DMS114 treated with DMSO at 0.1 percent for 48 hours (cell line): ENCODE measurements at regions not wholly inside any gene's neighbourhood (a gene's known extent, or its start where the extent isn't known, plus 50 kb on each side); places are given as distances from the start of the nearest gene placed in this dataset.
"Not testable (repeated sequence)": the region's sequence is repeated elsewhere in the genome, so short reads cannot be mapped to it uniquely, and the experiment has no call there.

Source experiments
- DNase-seq: peaks from one replicate; lab custom pipeline; 2025; ENCODE audit not compliant: unreplicated experiment; lab: John Stamatoyannopoulos, UW

DNA sequence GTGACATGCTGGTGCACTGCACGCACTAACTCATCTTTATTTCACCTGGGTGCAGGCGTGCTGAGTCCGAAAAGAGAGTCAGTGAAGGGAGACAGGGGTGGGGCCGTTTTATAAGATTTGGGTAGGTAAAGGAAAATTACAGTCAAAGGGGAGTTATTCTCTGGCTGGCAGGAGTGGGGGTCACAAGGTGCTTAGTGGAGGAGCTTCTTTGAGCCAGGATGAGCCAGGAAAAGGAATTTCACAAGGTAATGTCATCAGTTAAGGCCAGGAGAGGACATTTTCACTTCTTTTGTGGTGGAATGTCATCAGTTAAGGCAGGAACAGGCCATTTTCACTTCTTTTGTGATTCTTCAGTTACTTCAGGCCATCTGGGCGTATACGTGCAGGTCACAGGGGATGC is 1734.9 kb downstream of the SLITRK5 start:
- DNase-seq, result not testable (repeated sequence)

DNA sequence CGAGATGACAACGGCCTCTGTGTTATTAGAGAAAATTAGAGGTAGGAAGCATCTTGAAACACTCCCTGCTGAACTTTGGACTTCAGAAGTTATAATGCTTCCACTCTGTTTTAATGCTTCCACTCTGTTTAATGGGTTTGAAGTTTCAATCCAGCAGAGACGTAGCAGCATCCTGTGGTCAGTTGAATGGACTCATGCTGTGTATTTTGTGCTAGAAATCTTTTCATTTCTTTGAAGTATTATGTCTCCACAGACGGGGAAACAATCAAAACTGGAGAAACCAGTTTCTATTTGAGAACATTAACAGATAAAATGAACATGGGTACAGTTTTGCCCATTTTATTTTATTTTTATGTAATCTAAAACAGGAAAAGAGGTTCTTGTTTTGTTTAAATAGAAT is 1736.2 kb downstream of the SLITRK5 start:
- no peak for DNase-seq

DNA sequence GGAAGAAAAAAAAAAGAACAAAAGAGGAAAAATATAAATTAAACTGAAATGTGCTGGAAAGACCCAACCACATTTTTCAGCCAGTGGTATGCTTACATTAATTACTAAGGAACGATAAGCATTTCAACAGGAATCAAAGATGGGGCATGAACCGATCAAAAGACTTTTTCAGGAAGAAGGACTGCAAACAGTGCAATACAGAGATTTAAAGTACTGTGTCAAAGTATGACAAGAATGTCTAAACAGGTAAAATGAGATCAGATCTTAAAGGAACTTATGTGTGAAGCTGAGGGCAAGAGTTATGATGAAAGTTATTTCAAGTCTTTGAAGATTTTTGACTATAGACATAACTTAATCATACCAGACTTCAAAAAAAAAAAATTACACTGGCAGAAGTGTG is 1761.8 kb downstream of the SLITRK5 start:
- no peak for DNase-seq

DNA sequence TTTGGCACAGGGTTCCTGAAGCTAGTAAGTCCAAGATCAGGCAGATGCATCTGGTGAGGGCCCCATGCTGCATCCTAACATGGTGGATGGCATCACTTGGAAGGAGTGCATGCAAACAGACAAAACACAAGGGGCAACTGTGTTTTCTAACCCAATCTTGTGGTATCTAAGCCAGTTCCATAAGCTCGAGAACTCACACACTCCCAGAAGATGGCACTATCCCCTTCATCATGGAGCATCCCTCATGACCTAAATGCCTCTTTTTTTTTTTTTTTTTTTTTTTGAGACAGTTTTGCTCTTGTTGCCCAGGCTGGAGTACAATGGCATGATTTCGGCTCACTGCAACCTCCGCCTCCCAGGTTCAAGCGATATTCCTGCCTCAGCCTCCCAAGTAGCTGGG is 1763.5 kb downstream of the SLITRK5 start:
- DNase-seq, result not testable (repeated sequence)

DNA sequence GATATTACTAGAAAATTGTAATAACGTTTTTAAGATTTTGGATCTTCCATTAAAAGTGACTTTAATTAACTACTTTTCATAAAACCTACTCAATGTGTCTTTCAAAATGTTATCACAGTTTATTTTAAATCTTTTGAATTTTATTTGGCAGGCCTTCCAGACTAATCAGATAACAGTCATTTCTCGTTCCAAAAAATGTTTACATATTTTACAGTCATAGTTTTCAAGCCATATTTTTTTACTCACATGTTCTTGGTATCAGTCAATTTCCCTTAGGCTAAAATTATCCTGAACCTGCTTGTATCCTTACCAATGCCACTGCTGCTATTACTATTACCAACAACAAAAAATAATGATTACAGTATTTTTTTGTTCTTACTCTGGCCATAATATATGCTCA is 1783.5 kb downstream of the SLITRK5 start:
- DNase-seq, result no peak

DNA sequence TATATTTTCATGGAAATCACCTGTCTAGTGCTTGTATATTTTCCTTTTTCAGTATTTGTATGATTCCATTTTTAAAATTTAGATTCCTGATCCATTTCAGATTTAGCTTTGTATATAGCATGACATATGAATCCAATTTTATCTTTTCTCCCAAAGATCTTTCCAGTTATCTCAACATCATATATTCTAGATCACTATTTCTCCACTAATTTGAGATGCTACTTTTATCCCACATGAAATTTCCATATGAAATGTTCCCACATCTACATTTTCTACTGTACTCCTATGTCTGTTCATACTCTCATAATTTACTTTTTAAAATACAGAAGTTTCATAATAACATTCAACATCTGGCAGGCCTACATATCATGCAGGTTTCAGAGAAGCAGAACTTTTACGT is 1784.1 kb downstream of the SLITRK5 start:
- no peak for DNase-seq

DNA sequence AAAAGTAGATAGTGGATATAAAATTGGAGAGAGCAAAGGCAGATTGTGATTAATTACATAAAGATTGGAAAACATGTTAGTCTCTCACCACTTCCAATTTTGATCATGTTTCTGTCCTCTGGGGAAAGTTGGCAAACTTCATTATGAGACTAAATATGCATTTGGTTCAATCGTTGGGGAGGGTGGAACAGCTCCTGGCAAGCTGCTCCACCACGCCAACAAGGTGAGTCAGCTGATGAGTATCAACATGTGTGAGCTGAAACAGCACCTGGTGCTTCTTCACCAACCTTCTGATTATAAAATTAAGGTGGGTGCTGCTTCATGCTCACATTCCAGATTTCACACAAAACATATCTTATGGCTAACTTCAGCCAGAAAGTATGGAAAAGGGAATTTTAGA is 1784.6 kb downstream of the SLITRK5 start:
- no peak for DNase-seq

DNA sequence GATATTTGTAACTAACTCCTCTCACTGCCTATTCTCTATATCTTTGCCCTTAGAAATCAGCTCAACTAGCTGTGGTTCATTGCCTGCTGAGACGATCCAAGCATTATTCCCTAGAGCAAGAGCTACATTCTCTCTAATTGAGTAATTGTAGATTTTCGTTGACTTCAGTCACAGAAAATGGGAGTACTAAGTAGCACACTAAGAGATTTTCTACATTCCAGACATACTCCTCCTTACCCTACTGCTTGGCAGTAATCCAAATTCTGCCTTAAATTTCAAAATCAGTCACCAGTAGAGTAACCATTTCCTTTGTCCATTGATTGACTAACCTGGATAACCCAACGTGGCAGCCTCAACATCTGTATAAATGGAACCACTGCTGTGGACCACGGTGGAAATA is 1786.8 kb downstream of the SLITRK5 start:
- DNase-seq, result no peak

DNA sequence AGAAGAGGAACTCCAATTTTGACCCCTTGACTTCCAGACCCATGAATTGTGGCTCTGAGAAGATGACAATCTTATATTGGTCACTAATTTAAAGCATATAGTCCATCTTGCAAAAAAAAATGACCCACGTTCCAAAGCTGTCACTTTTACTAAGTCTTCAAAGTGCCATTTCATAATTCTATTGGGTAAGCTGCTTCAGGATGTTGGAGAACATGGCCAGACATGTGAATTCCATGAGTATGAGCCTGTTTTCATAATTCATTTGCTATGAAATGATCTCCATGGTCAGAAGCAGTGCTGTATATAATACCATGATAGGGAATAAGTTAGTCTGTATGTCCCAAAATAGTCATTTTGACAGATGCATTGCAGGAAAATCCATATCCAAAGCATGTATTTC is 1787.3 kb downstream of the SLITRK5 start:
- no peak for DNase-seq

DNA sequence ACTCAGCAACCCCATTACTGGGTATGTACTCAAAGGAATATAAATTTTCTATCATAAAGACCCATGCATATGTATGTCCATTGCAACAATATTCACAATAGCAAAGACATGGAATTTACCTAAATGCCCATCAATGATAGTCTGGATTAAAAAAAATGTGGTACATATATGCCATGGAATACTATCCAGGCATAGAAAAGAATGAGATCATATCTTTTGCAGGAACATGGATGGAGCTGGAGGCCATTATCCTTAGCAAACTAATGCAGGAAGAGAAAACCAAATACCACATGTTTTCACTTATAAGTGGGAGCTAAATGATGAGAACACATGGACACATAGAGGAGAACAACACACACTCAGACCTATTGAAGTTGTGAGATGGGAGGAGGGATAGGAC is 1789.7 kb downstream of the SLITRK5 start:
- DNase-seq, result not testable (repeated sequence)

DNA sequence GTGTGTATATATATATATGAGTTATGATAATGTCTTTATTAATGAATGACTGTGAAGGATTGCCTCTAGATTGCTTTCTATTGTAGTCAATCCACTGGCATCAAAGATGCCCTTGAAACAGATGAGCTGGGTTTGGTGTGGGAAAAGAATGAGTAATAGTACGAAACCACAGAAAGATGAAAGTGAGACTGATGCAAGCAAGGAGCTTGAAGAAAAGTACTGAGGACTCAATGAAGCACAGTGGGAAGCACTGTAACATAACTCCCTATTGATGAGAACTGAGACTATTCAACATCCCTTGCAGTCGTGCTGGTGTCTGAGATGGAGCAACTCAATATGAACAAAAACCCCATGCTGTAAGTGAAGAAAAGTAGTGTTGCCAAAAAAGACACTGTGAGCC is 1794.2 kb downstream of the SLITRK5 start:
- DNase-seq, result no peak

DNA sequence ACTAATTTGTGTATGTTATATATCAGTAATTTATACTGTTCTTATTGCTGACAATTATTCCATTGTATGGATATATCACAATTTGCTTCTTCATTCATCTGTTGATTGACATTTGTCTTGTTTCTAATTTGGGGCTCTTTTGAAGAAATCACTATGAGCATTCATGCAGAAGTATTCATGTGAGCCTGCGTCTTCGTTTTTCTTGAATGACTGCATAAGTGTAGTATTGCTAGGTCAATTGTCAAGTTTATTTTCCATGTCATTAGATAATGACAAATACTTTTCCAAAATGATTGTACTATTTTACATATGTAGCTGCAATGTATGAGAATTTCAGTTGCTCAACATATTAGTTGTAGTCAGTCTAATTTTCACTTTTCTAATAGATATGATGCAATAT is 1796.9 kb downstream of the SLITRK5 start:
- DNase-seq, result no peak

DNA sequence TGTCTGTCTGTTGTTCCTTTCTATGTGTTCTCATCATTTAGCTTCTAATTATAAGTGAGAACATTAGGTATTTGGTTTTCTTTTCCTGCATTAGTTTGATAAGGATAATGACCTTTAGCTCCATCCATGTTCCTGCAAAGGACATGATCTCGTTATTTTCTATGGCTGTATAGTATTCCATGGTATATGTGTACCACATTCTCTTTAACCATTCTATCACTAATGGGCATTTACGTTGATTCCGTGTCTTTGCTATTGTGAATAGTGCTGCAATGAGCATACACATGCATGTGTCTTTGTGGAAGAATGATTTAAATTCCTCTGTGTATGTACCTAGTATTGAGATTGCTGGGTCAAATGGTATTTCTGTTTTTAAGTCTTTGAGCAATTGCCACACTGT is 1799.7 kb downstream of the SLITRK5 start:
- no peak for DNase-seq

DNA sequence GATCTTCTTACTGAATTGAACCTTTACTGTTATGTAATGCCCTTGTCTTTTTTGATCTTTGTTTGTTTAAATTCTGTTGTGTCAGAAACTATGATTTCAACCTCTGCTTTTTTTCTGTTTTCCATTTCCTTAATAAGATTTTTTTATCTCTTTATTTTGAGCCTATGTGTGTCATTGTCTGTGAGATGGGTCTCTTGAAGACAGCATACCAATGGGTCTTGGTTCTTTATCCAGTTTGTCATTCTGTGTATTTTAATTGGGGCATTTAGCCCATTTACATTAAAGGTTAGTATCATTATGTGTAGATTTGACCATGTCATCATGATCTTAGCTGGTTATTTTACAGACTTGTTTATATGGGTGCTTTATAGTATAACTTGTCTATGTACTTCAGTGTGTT is 1803.3 kb downstream of the SLITRK5 start:
- no peak for DNase-seq

DNA sequence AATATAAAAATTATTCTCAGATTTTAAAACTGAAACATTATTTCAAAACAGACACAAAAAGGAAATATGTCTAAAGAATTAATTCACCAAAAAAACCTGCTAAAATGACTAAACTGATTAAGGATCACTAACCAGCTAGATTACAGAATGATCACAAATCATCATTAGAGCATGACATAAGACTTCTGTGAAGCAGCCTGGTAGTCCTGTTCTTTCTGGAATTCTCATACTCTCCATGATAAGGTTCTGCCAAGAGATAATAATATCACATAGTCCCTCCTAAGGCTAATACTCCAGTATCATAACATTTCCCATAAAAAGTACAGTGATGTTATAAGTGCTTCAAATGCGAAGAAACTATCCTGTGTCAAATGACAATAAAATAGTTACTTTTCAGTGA is 1814.9 kb downstream of the SLITRK5 start:
- DNase-seq, result no peak

DNA sequence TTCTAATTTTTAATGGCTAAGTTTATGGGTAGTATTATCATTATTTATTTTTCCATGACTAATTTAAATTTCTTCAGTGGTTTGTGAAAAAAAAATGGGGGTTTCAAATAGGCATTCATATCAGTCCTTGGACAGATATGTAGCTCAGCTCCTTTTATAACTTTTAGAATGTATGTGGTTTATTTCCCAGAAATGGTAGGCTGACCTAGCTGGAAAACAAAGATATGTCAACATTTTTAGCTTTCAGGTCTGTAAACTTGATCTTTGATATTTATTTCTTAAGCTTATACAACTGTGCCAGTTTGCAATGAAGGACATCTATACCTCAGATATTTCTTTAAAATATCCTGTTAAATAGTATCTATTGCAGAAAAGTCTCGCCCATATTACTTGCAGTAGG is 1815.5 kb downstream of the SLITRK5 start:
- no peak for DNase-seq

DNA sequence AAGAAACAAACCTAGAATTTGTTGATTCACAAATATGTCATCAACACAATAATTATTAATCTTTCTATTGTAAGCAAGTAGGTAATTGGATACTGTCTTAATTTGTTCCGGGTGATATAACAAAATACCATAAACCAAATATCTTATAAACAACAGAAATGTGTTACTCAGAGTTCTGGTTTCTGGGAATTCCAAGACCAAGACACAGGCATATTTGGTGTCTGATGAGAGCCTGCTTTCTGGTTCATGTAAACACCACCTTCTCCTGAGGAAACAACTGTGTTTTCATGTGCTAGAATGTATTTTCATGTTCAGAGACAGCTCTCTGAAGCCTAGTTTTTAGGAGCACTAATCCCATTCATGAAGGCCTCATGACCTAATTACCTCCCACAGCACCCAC is 1819.5 kb downstream of the SLITRK5 start:
- no peak for DNase-seq

DNA sequence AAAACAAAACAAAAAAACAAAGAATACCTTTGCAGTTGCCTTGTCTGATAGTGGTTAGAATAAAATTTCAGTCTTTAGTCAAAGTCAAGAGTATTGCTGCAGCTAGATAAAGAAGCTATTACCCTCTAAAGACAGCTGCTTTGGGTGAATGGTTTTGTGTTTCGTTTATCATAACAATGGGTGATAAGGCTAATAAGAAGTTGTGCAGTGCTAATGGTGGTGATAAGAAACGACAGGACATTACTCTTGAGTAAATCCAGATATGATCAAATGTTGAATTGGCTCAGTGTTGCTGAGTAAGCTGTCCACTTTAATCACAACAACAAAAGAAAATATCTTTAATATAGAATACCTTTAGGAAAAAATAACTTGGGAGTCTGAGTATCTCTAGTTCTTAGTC is 1825.3 kb downstream of the SLITRK5 start:
- DNase-seq, result no peak

DNA sequence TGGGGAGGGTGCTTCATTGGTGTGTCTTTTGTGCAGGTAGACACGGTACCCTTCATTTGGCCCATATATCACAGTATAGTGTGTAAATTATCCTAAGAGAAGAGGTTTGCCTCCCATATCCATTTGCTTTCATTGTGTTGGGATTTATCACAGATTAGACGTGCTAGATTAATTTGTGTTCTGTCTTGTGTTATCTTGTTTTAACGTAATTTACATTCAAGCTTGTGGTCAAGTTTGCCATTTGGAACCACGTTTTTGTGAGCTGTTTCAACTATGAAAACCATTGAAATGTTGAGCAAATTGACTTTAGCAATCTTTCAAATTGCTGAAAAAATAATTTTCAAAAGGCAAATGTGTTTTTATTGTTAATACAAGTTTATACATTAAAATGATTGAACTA is 1826.5 kb downstream of the SLITRK5 start:
- DNase-seq, result no peak

DNA sequence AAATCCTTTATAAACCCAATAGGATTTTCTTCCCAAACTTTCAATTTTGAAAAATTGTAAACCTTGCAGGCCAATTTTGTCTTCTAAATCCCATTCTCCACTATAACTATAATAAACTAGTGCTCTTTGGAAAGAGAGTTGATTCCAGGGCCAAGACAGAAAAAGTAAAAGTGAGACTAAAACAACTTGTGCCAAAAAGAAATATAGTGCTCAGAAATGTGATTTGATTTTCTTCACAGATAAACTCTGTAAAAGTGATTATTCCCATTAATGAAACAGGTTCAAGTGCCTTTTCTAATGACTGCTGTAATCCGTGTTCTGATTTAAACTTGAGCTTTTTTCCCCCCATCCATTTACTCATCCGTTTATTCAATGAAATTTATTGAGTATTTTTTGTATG is 1831.1 kb downstream of the SLITRK5 start:
- no peak for DNase-seq

DNA sequence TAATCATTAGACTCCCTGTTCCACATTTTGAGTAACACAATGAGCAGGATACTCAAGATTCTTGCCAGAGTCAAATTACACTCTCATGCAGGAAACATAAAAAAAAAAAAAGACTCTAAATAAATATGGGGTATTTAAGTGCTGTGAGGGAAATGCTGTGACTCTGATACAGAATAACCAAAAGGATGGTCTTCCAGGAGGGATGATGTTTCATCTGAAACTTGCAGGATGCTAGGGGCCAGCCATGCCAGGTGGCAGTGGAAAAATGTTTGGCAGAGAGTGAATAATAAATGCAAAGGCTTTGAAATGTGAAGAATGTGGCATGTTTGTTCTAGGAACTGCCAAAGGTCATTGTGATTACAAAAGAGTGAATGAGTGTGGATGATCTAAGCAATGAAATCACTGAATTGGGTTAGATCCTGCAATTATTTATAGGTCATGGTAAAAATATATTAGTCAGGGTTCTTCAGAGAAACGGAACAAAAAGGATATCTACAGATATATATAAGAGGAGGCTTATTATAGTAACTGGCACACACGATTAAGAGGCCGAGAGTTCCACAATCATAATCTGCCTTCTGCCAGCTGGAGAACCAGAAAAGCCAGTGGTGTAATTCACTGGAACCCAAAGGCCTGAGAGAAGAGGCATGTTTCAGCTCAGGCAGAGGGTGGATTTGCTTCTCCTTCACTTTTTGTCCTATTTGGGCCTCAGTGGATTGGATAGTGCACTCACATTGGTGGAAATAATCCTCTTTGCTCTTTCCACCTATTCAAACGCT is 1832.8 kb upstream of the MIR17HG start:
- no peak for DNase-seq

DNA sequence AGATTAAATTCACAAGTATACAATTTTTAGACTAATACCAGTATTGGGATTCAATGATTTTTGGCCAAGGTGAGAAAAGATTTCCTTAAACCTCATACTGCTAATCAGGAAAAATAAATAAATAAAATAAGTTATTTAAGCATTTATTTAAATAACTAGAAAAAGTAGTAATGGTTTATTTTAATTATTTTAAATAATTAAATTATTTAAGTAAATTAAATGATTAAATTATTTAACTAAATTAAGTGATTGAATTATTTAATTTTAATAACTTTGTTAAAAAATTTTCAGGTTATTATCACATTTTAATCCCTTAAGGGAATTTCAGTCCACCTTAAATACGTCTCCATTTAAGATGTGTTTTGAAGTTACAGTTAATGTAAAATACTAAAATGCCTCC is 1831.5 kb upstream of the MIR17HG start:
- no peak for DNase-seq

DNA sequence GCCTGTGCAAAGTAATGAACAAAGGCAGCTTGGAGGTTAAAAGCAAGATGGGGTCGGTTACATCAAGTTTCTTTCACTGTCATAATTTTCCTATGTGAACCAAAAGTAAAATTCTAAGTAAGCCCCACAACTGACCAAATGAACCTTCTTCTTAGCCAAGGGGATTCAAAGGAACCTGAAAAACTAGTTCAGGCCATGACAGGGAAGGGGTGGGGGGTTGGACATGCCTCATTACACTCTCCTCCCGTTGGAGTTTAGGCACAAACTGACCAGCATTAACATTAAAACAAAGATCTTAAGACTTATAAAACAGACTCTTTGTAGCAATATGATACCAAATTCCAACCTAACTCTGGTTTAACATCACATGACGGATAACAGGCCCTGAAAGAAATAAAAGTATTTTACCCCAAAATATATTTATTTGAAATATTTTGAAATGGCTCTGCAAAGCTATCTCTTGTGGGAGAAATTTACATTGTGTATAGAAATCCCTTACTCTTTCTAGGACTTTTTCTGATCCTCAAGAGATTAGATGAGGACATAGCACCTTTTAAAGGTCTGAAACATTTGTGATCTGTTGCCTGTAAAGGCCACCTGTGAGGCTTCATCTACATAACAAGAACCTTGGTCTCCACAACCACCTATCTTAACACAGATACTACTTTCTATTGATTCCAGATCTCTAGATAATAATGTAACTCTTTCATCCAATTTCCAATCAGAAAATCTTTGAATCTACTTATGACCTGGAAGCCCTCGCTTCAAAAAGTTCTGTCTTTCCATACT is 1829.0 kb upstream of the MIR17HG start:
- DNase-seq, result no peak
